H1 (cell line): ENCODE measurements at regions not wholly inside any gene's neighbourhood (a gene's known extent, or its start where the extent isn't known, plus 50 kb on each side); places are given as distances from the start of the nearest gene placed in this dataset.

Source experiments
- CTCF ChIA-PET: fragments of 300-600 bp; sonication (Branson Sonifier 250); formaldehyde crosslinking; loops from one replicate; lab custom pipeline; 2021; ENCODE audit not compliant: partially characterized antibody; lab: Charles Lee
- POLR2A ChIA-PET: fragments of 300-600 bp; sonication (Branson Sonifier 250); formaldehyde crosslinking; loops from one replicate; lab custom pipeline; 2021; ENCODE audit warnings: inconsistent platforms; ENCODE audit not compliant: partially characterized antibody; lab: Charles Lee
- DNase-seq, 2 experiments: peaks; one replicate each; pipeline versions ENCODE4 v3.0.0 to v3.0.0-alpha.2; 2010 to 2022; ENCODE audit warnings: low spot score in 2 of 2, low read depth in 1 of 2, mixed read lengths in 1 of 2
- FAIRE-seq: peaks from 2 replicates; lab custom pipeline; 2011; peaks lifted over from hg19 to GRCh38; lab: Jason Lieb, UNC
- H2AFZ ChIP-seq: 2 replicates; pipeline ENCODE4 v1.8.1; 2012; ENCODE audit warnings: low read length, inconsistent platforms
- H2AK5ac ChIP-seq: 2 replicates; pipeline ENCODE4 v1.6.1; 2013; ENCODE audit warnings: low read depth, low read length
- H2BK120ac ChIP-seq: replicated peaks from 2 replicates; pipeline ENCODE3; 2013; ENCODE audit warnings: low read depth, low read length, inconsistent platforms
- H2BK12ac ChIP-seq: 2 replicates; pipeline ENCODE4 v1.6.1; 2013; ENCODE audit warnings: low read depth, low read length
- H2BK15ac ChIP-seq: 2 replicates; pipeline ENCODE4 v1.6.1; 2013; ENCODE audit warnings: low read length
- H2BK20ac ChIP-seq: 2 replicates; pipeline ENCODE4 v1.6.1; 2013; ENCODE audit warnings: low read length
- H2BK5ac ChIP-seq: 2 replicates; pipeline ENCODE4 v1.6.1; 2013; ENCODE audit warnings: low read depth, low read length
- H3K14ac ChIP-seq: 2 replicates; pipeline ENCODE4 v1.6.1; 2013; ENCODE audit warnings: inconsistent platforms; ENCODE audit not compliant: insufficient read length
- H3K18ac ChIP-seq: 2 replicates; pipeline ENCODE4 v1.6.1; 2013; ENCODE audit warnings: low read length; ENCODE audit errors: extremely low read depth
- H3K23ac ChIP-seq: 2 replicates; pipeline ENCODE4 v1.6.1; 2013; ENCODE audit warnings: inconsistent platforms; ENCODE audit not compliant: insufficient read length
- H3K23me2 ChIP-seq: 2 replicates; pipeline ENCODE4 v1.6.1; 2013; ENCODE audit warnings: low read depth, low read length
- H3K27ac ChIP-seq: 2 replicates; pipeline ENCODE4 v1.6.1; 2011; ENCODE audit warnings: low read depth, low read length, inconsistent platforms
- H3K27me3 ChIP-seq, 4 experiments: replicated peaks in 1 of 4; 1 replicate in 1 of 4; 2 replicates in 3 of 4; pipeline versions ENCODE4 v1.6.1 to v1.8.1; 2011 to 2013; ENCODE audit warnings: low read length in 3 of 4, mild to moderate bottlenecking in 3 of 4, inconsistent platforms in 2 of 4, mixed read lengths in 2 of 4, moderate library complexity in 1 of 4; ENCODE audit not compliant: control insufficient read depth in 3 of 4, insufficient read depth in 3 of 4; ENCODE audit errors: extremely low read depth in 1 of 4
- H3K36me3 ChIP-seq, 4 experiments: 2 replicates each; pipeline versions ENCODE4 v1.6.1 to v1.8.1; 2011 to 2013; ENCODE audit warnings: mild to moderate bottlenecking in 4 of 4, low read length in 3 of 4, moderate library complexity in 2 of 4, control low read depth in 1 of 4, inconsistent platforms in 1 of 4; ENCODE audit not compliant: insufficient read depth in 4 of 4, control insufficient read depth in 2 of 4
- H3K4ac ChIP-seq: replicated peaks from 2 replicates; pipeline ENCODE3; 2013; ENCODE audit warnings: low read length, low read depth, mixed read lengths, inconsistent platforms; ENCODE audit not compliant: insufficient read length
- H3K4me1 ChIP-seq, 4 experiments: replicated peaks in 1 of 4; 1 replicate in 1 of 4; 2 replicates in 3 of 4; pipeline versions ENCODE4 v1.6.1 to v1.8.1; 2011 to 2013; ENCODE audit warnings: low read length in 3 of 4, inconsistent platforms in 2 of 4, mixed read lengths in 1 of 4; ENCODE audit not compliant: insufficient read depth in 4 of 4, control insufficient read depth in 3 of 4
- H3K4me2 ChIP-seq, 2 experiments: 2 replicates each; pipeline versions ENCODE4 v1.6.1 to v1.8.1; 2011 to 2013; ENCODE audit warnings: low read depth in 2 of 2, low read length in 2 of 2, control low read depth in 1 of 2, inconsistent platforms in 1 of 2, mild to moderate bottlenecking in 1 of 2; ENCODE audit not compliant: insufficient read depth in 1 of 2
- H3K4me3 ChIP-seq, 4 experiments: fragments of 200-600, 300-600 bp in 1 of 4; sonication (generic), shearing (Covaris generic), sonication (Bioruptor Twin) in 1 of 4; 2 replicates each; pipeline versions ENCODE4 v1.5.1 to v1.8.1; 2011 to 2016; ENCODE audit warnings: low read length in 4 of 4, low read depth in 3 of 4, control low read depth in 2 of 4, inconsistent platforms in 2 of 4, mild to moderate bottlenecking in 2 of 4, mixed read lengths in 1 of 4, moderate library complexity in 1 of 4; ENCODE audit not compliant: insufficient read depth in 2 of 4; ENCODE audit errors: extremely low read depth in 1 of 4
- H3K56ac ChIP-seq: replicated peaks from 2 replicates; pipeline ENCODE3; 2013; ENCODE audit warnings: low read depth, mild to moderate bottlenecking, mixed read lengths, low read length, inconsistent platforms; ENCODE audit not compliant: insufficient read length
- H3K79me1 ChIP-seq: 2 replicates; pipeline ENCODE4 v1.6.1; 2013; ENCODE audit warnings: low read depth, low read length, control low read depth
- H3K79me2 ChIP-seq, 2 experiments: 2 replicates each; pipeline versions ENCODE4 v1.6.1 to v1.8.1; 2012 to 2013; ENCODE audit warnings: low read length in 2 of 2, mild to moderate bottlenecking in 2 of 2, inconsistent platforms in 1 of 2; ENCODE audit not compliant: insufficient read depth in 2 of 2, control insufficient read depth in 1 of 2
- H3K9ac ChIP-seq, 4 experiments: replicated peaks in 1 of 4; 1 replicate in 1 of 4; 2 replicates in 3 of 4; pipeline versions ENCODE4 v1.6.1 to v1.8.1; 2011 to 2013; ENCODE audit warnings: low read depth in 3 of 4, low read length in 3 of 4, control low read depth in 2 of 4, mild to moderate bottlenecking in 2 of 4, moderate library complexity in 2 of 4, inconsistent platforms in 1 of 4; ENCODE audit errors: extremely low read depth in 1 of 4
- H3K9me3 ChIP-seq, 2 experiments: 2 replicates each; pipeline versions ENCODE4 v1.6.1 to v1.8.1; 2012 to 2013; ENCODE audit warnings: mild to moderate bottlenecking in 2 of 2, moderate library complexity in 2 of 2, control low read depth in 1 of 2, inconsistent platforms in 1 of 2, low read depth in 1 of 2, low read length in 1 of 2, mixed read lengths in 1 of 2; ENCODE audit not compliant: insufficient read depth in 2 of 2
- H4K20me1 ChIP-seq, 2 experiments: replicated peaks in 1 of 2; 2 replicates each; pipeline versions ENCODE3 to v1.8.1; 2011 to 2013; ENCODE audit warnings: inconsistent platforms in 2 of 2, low read length in 2 of 2, mild to moderate bottlenecking in 1 of 2; ENCODE audit not compliant: insufficient read depth in 2 of 2, control insufficient read depth in 1 of 2
- H4K5ac ChIP-seq: 2 replicates; pipeline ENCODE4 v1.6.1; 2013; ENCODE audit warnings: low read length, low read depth, mixed read lengths, inconsistent platforms; ENCODE audit not compliant: insufficient read length
- H4K8ac ChIP-seq: 2 replicates; pipeline ENCODE4 v1.8.0; 2013; ENCODE audit warnings: mild to moderate bottlenecking, moderate library complexity, low read length, inconsistent platforms; ENCODE audit not compliant: insufficient read depth; ENCODE audit errors: extremely low read depth
- H4K91ac ChIP-seq: replicated peaks from 2 replicates; pipeline ENCODE3; 2013; ENCODE audit warnings: low read length, mixed read lengths, inconsistent platforms; ENCODE audit not compliant: insufficient read length
- CBX5 ChIP-seq: fragments of 300-800, 300-1000 bp; sonication (generic); IDR thresholded peaks from 2 replicates; pipeline ENCODE4 v1.7.1; 2016; ENCODE audit warnings: antibody characterized with exemption, low read length, low read depth
- CTBP2 ChIP-seq: IDR thresholded peaks from 2 replicates; pipeline ENCODE4 v1.7.0; 2011; ENCODE audit warnings: borderline replicate concordance, mild to moderate bottlenecking, moderate library complexity, mixed read lengths, low read length; ENCODE audit not compliant: insufficient read depth, insufficient read length
- HDAC2 ChIP-seq, 2 experiments: fragments of 300-600 bp in 1 of 2; sonication (generic) in 1 of 2; IDR thresholded peaks; 2 replicates each; pipeline ENCODE4 v1.6.1; 2011 to 2012; ENCODE audit warnings: low read depth in 2 of 2, low read length in 2 of 2, mild to moderate bottlenecking in 2 of 2, moderate library complexity in 2 of 2, borderline replicate concordance in 1 of 2, inconsistent platforms in 1 of 2
- KDM1A ChIP-seq: fragments of 200-600, 300-600 bp; sonication (generic); IDR thresholded peaks from 2 replicates; pipeline ENCODE4 v1.7.1; 2016; ENCODE audit warnings: mild to moderate bottlenecking, low read length, borderline replicate concordance
- KDM5A ChIP-seq: fragments of 200-600 bp; IDR thresholded peaks from 2 replicates; pipeline ENCODE4 v1.7.1; 2012; ENCODE audit warnings: mild to moderate bottlenecking, low read length, inconsistent platforms, mixed read lengths
- PHF8 ChIP-seq: fragments of 200-600 bp; sonication (generic); conservative IDR thresholded peaks from 2 replicates; pipeline ENCODE4 v1.7.1; 2012; ENCODE audit warnings: low read depth, mild to moderate bottlenecking, inconsistent platforms, low read length, moderate library complexity
- POLR2A ChIP-seq, 2 experiments: IDR thresholded peaks; 1 replicate in 1 of 2; 2 replicates in 1 of 2; pipeline ENCODE4 v1.6.1; 2011; ENCODE audit warnings: low read depth in 2 of 2, low read length in 2 of 2, mild to moderate bottlenecking in 2 of 2; ENCODE audit errors: control extremely low read depth in 1 of 2
- POLR2AphosphoS5 ChIP-seq: IDR thresholded peaks from 2 replicates; pipeline ENCODE4 v1.6.1; 2011; ENCODE audit warnings: low read depth, low read length
- POU5F1 ChIP-seq: IDR thresholded peaks from 2 replicates; pipeline ENCODE4 v1.6.1; 2011; ENCODE audit warnings: low read depth, mild to moderate bottlenecking, low read length, moderate library complexity
- RAD21 ChIP-seq, 2 experiments: IDR thresholded peaks in 1 of 2; conservative IDR thresholded peaks in 1 of 2; 2 replicates each; pipeline ENCODE4 v1.6.1; 2011; ENCODE audit warnings: low read depth in 2 of 2, low read length in 2 of 2, improper control_type of control experiment in 1 of 2, inconsistent platforms in 1 of 2, mild to moderate bottlenecking in 1 of 2, moderate library complexity in 1 of 2
- RFX5 ChIP-seq: IDR thresholded peaks from 2 replicates; pipeline ENCODE4 v1.6.1; 2011; ENCODE audit warnings: low read depth, low read length, improper control_type of control experiment, borderline replicate concordance
- RNF2 ChIP-seq: fragments of 200-900, 300-1000 bp; sonication (generic); IDR thresholded peaks from 2 replicates; pipeline ENCODE4 v1.7.1; 2016; ENCODE audit warnings: borderline replicate concordance, low read depth, mild to moderate bottlenecking, antibody characterized with exemption, low read length; ENCODE audit not compliant: poor library complexity, severe bottlenecking; ENCODE audit errors: missing control alignments
- SIX5 ChIP-seq: IDR thresholded peaks from 2 replicates; pipeline ENCODE4 v1.6.1; 2011; ENCODE audit warnings: mild to moderate bottlenecking, low read depth, low read length
- SRF ChIP-seq: IDR thresholded peaks from 2 replicates; pipeline ENCODE4 v1.6.1; 2011; ENCODE audit warnings: mild to moderate bottlenecking, low read depth, low read length, moderate library complexity
- TEAD4 ChIP-seq: IDR thresholded peaks from 2 replicates; pipeline ENCODE4 v1.6.1; 2012; ENCODE audit warnings: low read depth, low read length, inconsistent platforms, mixed read lengths
- WGBS, 2 experiments: shearing (Covaris generic) in 1 of 2; methylation state at CpG; one replicate each; pipeline versions ENCODE4 v1.1.6 to v1.1.7; 2013 to 2015; ENCODE audit warnings: low lambda C conversion rate in 2 of 2, mixed read lengths in 2 of 2, inconsistent platforms in 1 of 2, low coverage in 1 of 2, missing lambda C conversion rate in 1 of 2; ENCODE audit not compliant: insufficient replicate concordance in 2 of 2, insufficient coverage in 1 of 2, insufficient read length in 1 of 2; ENCODE audit errors: extremely low coverage in 1 of 2, missing lambda C conversion rate in 1 of 2; 5-methylcytosine and 5-hydroxymethylcytosine counted together

- Histone ChIP-seq H3K9me3 (no peaks in the 10 kb centered on the region), H2BK20ac (no peak overlapping the region), H3K18ac (no peak overlapping the region), H3K27me3 (no peaks in the 10 kb centered on the region), H3K14ac (no peak overlapping the region), H2BK120ac (no peak overlapping the region), H2BK12ac (no peak overlapping the region), H4K5ac (no peak overlapping the region), H3K36me3 (no peaks in the 10 kb centered on the region), H3K4me1 (no peaks in the 10 kb centered on the region), H4K8ac (no peak overlapping the region), H2AFZ (no peak overlapping the region), H2BK15ac (no peak overlapping the region), H3K79me1 (no peaks in the 10 kb centered on the region), H3K4me2 (no peak overlapping the region), H3K56ac (no peak overlapping the region), H2AK5ac (no peak overlapping the region), H3K79me2 (no peaks in the 10 kb centered on the region), H2BK5ac (no peak overlapping the region), H4K20me1 (no peaks in the 10 kb centered on the region), H4K91ac (no peak overlapping the region), H3K4ac (no peak overlapping the region), H3K4me3 (no peak overlapping the region), H3K9ac (no peak overlapping the region), H3K23ac (no peak overlapping the region), H3K27ac (no peak overlapping the region), H3K23me2 (no peaks in the 10 kb centered on the region)
- POLR2A ChIA-PET, result no interaction called here
- no peak for FAIRE-seq
- DNase-seq, result no peak
- WGBS, 2 experiments, result 76% methylated on average over 3 of the region's 3 CpGs; no CpG with 5 or more reads in 1 of the 2 experiments
- CTCF ChIA-PET, result interaction anchor here (0.6 kb wide), 1 partner anchor 965 kb away, joined by 3 read pairs; no protein-coding TSS in a partner anchor
- TF ChIP-seq CBX5 (no peak), PHF8 (no peak), RNF2 (no peak), KDM5A (no peak), POLR2AphosphoS5 (no peak), SIX5 (no peak), RAD21 (IDR thresholded peaks at IDR 0.05 in 1 of 2, conservative IDR thresholded peaks at IDR 0.05 in 1 of 2; ENCODE audit: low read depth in 2 of 2, low read length in 2 of 2) (no peak), RFX5 (no peak), HDAC2 (IDR thresholded peaks at IDR 0.05; ENCODE audit: borderline replicate concordance in 1 of 2, low read depth in 2 of 2, low read length in 2 of 2) (no peak), TEAD4 (no peak), SRF (no peak), POU5F1 (no peak), KDM1A (no peak), CTBP2 (no peak), POLR2A (IDR thresholded peaks at IDR 0.05; ENCODE audit: control extremely low read depth in 1 of 2, low read depth in 2 of 2, low read length in 2 of 2) (no peak)
These were observed 150.1 kb downstream of the C12orf50 start for GRCh38 chr12:87879141-87879540.
